ENCODE measurements at regions not wholly inside any gene's neighbourhood (a gene's known extent, or its start where the extent isn't known, plus 50 kb on each side); places are given as distances from the start of the nearest gene placed in this dataset.

DNA sequence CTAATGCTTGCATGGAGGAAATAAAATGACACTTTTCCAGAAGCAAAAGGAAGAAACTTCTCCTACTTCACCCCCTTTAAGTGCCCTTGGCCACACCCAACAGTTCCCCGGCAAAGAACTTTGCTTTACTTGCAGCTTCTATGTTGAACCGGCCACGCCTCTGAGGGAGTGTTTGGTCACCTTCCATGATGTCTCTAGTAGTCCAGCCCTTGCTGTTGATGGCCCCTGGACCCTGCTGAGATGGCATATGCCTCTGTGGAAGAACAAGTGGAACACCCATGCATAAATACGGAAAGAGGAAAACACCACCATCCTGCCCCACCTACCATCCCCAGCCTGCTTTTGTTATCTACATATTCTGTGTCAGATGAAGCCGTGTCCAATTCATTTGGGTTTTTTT lies 218.3 kb upstream of the POU3F3 start:
- Histone ChIP-seq H3K79me2 (replicated peaks; ENCODE audit: insufficient read depth, low read length) (no peaks in the 10 kb centered on the region), H3F3A (ENCODE audit: insufficient read depth, low read length, poor library complexity, severe bottlenecking) (no peaks in the 10 kb centered on the region), H3K27me3 (ENCODE audit: insufficient read depth, low read depth, low read length) (no peaks in the 10 kb centered on the region), H3K9me2 (ENCODE audit: insufficient read depth, low read length) (no peaks in the 10 kb centered on the region), H3K27ac (ENCODE audit: low read length) (no peak overlapping the region), H3K36me3 (ENCODE audit: insufficient read depth, low read length) (no peaks in the 10 kb centered on the region), H3K9me3 (ENCODE audit: low read length) (no peaks in the 10 kb centered on the region), H3K4me3 (ENCODE audit: low read length) (no peak overlapping the region), H2AFZ (ENCODE audit: low read depth, low read length) (no peak overlapping the region), H4K20me1 (ENCODE audit: insufficient read depth) (no peaks in the 10 kb centered on the region), H3K4me2 (ENCODE audit: low read length) (no peak overlapping the region), H3K9ac (ENCODE audit: low read length) (no peak overlapping the region)
- TF ChIP-seq, protein P1, sequence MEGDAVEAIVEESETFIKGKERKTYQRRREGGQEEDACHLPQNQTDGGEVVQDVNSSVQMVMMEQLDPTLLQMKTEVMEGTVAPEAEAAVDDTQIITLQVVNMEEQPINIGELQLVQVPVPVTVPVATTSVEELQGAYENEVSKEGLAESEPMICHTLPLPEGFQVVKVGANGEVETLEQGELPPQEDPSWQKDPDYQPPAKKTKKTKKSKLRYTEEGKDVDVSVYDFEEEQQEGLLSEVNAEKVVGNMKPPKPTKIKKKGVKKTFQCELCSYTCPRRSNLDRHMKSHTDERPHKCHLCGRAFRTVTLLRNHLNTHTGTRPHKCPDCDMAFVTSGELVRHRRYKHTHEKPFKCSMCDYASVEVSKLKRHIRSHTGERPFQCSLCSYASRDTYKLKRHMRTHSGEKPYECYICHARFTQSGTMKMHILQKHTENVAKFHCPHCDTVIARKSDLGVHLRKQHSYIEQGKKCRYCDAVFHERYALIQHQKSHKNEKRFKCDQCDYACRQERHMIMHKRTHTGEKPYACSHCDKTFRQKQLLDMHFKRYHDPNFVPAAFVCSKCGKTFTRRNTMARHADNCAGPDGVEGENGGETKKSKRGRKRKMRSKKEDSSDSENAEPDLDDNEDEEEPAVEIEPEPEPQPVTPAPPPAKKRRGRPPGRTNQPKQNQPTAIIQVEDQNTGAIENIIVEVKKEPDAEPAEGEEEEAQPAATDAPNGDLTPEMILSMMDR (IDR thresholded peaks at IDR 0.05; ENCODE audit: poor library complexity, severe bottlenecking), result no peak
- TF ChIP-seq RAD21 (conservative IDR thresholded peaks at IDR 0.05) (no peak), TAF1 (IDR thresholded peaks at IDR 0.05; ENCODE audit: low read depth) (no peak), EP300 (conservative IDR thresholded peaks at IDR 0.05; ENCODE audit: poor library complexity, severe bottlenecking) (no peak), EZH2 (IDR thresholded peaks at IDR 0.05; ENCODE audit: borderline replicate concordance, insufficient read depth, low read length, poor library complexity, severe bottlenecking) (no peak), POLR2AphosphoS5 (IDR thresholded peaks at IDR 0.05) (no peak)

DNA sequence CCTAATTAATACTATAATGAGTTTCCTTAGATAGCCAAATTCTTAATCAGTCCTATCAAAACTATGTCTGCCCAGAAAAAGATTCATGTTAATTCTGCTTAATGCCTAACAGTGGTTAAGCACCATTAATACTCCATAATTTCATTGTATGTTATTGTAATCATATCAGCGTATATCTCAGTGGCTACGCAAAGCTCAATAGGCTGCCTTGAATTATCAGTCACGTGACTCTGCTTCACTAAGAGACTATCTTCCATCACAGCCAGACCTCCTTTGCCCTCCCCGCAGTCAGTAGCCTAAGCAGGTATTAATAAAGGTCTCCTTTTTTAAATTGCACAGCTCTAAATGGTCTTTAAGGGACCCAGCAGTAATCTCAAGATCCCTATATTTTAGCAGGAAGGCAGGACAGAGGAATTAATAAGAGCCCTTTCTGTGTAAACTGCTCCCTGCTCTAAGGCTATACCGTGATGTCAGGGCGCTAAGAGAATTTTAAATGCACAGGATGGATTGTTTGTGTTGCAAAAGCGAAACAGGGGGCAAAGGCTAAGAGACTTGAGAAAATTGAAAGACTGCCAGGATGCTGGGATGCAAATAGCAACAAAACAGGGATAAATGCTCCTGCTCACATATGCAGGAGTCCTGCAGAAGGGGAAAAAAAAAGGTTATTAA lies 215.6 kb upstream of the POU3F3 start:
- TF ChIP-seq TAF1 (IDR thresholded peaks at IDR 0.05; ENCODE audit: low read depth), result no peak
- TF ChIP-seq EP300 (conservative IDR thresholded peaks at IDR 0.05; ENCODE audit: poor library complexity, severe bottlenecking), result no peak
- no peak for TF ChIP-seq SMC3 (conservative IDR thresholded peaks at IDR 0.05; ENCODE audit: poor library complexity)
- TF ChIP-seq RAD21 (conservative IDR thresholded peaks at IDR 0.05), result no peak
- TF ChIP-seq, protein P1 (IDR thresholded peaks at IDR 0.05; ENCODE audit: poor library complexity, severe bottlenecking), result no peak
- no peak overlapping the region for H2AFZ ChIP-seq (ENCODE audit: low read depth, low read length)
- no peaks in the 10 kb centered on the region for H3K36me3 ChIP-seq (ENCODE audit: insufficient read depth, low read length)
- no peak overlapping the region for H3K4me3 ChIP-seq (ENCODE audit: low read length)
- no peaks in the 10 kb centered on the region for H4K20me1 ChIP-seq (ENCODE audit: insufficient read depth)
- H3K27me3 ChIP-seq (ENCODE audit: insufficient read depth, low read depth, low read length), result no peaks in the 10 kb centered on the region
- no peaks in the 10 kb centered on the region for H3F3A ChIP-seq (ENCODE audit: insufficient read depth, low read length, poor library complexity, severe bottlenecking)
- H3K79me2 ChIP-seq (replicated peaks; ENCODE audit: insufficient read depth, low read length), result no peaks in the 10 kb centered on the region
- no peaks in the 10 kb centered on the region for H3K9me2 ChIP-seq (ENCODE audit: insufficient read depth, low read length)
- H3K9me3 ChIP-seq (ENCODE audit: low read length), result no peaks in the 10 kb centered on the region
- peak overlapping the region; percentile 40 for H3K27ac ChIP-seq (ENCODE audit: low read length)
- peak overlapping the region; percentile 25 for H3K9ac ChIP-seq (ENCODE audit: low read length)
- no peak overlapping the region for H3K4me2 ChIP-seq (ENCODE audit: low read length)

DNA sequence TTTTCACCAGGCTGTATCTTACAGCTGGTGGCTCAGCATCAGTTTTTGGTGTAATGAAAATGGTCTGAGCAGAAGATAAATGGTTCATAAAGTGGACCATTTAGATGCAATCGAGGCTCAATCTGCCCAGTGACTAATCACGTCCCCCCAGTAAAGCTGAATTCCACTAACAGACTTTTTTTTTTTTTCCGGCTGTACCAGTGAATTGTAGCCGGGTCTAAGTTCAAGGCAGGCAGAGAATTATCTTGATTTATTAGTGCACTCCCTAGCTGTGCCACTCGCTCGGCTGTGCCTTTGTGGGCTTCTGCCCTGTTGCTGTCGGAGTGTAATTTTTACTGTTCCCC lies 215.1 kb upstream of the POU3F3 start:
- Histone ChIP-seq H3K27ac (ENCODE audit: low read length) (peak overlapping the region; percentile 40), H3K4me2 (ENCODE audit: low read length) (no peak overlapping the region), H3K4me3 (ENCODE audit: low read length) (no peak overlapping the region), H4K20me1 (ENCODE audit: insufficient read depth) (no peaks in the 10 kb centered on the region), H3K79me2 (replicated peaks; ENCODE audit: insufficient read depth, low read length) (no peaks in the 10 kb centered on the region), H2AFZ (ENCODE audit: low read depth, low read length) (no peak overlapping the region), H3K36me3 (ENCODE audit: insufficient read depth, low read length) (no peaks in the 10 kb centered on the region), H3K9me2 (ENCODE audit: insufficient read depth, low read length) (no peaks in the 10 kb centered on the region), H3K9me3 (ENCODE audit: low read length) (no peaks in the 10 kb centered on the region), H3K9ac (ENCODE audit: low read length) (no peak overlapping the region), H3K27me3 (ENCODE audit: insufficient read depth, low read depth, low read length) (no peaks in the 10 kb centered on the region), H3F3A (ENCODE audit: insufficient read depth, low read length, poor library complexity, severe bottlenecking) (no peaks in the 10 kb centered on the region)
- TF ChIP-seq SMC3 (conservative IDR thresholded peaks at IDR 0.05; ENCODE audit: poor library complexity), result no peak
- TF ChIP-seq POLR2AphosphoS5 (IDR thresholded peaks at IDR 0.05), result no peak
- TF ChIP-seq EP300 (conservative IDR thresholded peaks at IDR 0.05; ENCODE audit: poor library complexity, severe bottlenecking), result no peak
- TF ChIP-seq, protein P2, sequence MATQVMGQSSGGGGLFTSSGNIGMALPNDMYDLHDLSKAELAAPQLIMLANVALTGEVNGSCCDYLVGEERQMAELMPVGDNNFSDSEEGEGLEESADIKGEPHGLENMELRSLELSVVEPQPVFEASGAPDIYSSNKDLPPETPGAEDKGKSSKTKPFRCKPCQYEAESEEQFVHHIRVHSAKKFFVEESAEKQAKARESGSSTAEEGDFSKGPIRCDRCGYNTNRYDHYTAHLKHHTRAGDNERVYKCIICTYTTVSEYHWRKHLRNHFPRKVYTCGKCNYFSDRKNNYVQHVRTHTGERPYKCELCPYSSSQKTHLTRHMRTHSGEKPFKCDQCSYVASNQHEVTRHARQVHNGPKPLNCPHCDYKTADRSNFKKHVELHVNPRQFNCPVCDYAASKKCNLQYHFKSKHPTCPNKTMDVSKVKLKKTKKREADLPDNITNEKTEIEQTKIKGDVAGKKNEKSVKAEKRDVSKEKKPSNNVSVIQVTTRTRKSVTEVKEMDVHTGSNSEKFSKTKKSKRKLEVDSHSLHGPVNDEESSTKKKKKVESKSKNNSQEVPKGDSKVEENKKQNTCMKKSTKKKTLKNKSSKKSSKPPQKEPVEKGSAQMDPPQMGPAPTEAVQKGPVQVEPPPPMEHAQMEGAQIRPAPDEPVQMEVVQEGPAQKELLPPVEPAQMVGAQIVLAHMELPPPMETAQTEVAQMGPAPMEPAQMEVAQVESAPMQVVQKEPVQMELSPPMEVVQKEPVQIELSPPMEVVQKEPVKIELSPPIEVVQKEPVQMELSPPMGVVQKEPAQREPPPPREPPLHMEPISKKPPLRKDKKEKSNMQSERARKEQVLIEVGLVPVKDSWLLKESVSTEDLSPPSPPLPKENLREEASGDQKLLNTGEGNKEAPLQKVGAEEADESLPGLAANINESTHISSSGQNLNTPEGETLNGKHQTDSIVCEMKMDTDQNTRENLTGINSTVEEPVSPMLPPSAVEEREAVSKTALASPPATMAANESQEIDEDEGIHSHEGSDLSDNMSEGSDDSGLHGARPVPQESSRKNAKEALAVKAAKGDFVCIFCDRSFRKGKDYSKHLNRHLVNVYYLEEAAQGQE (IDR thresholded peaks at IDR 0.05; ENCODE audit: borderline replicate concordance), result no peak
- no peak for TF ChIP-seq MXI1 (conservative IDR thresholded peaks at IDR 0.05; ENCODE audit: poor library complexity, severe bottlenecking)
- TF ChIP-seq, protein P1 (IDR thresholded peaks at IDR 0.05; ENCODE audit: poor library complexity, severe bottlenecking), result no peak
- no peak for TF ChIP-seq EZH2 (IDR thresholded peaks at IDR 0.05; ENCODE audit: borderline replicate concordance, insufficient read depth, low read length, poor library complexity, severe bottlenecking)
- no peak for TF ChIP-seq TAF1 (IDR thresholded peaks at IDR 0.05; ENCODE audit: low read depth)
- TF ChIP-seq RAD21 (conservative IDR thresholded peaks at IDR 0.05), result no peak
